Smooth muscle cell (in vitro differentiated cells): ENCODE measurements at regions not wholly inside any gene's neighbourhood (a gene's known extent, or its start where the extent isn't known, plus 50 kb on each side); places are given as distances from the start of the nearest gene placed in this dataset.

ENCODE experiments used
- DNase-seq: peaks from one replicate; lab custom pipeline; 2025; ENCODE audit not compliant: unreplicated experiment; lab: John Stamatoyannopoulos, UW
- H2AFZ ChIP-seq: fragments of 200-600 bp; sonication (generic); 2 replicates; pipeline ENCODE4 v1.6.0; 2016; ENCODE audit warnings: antibody characterized with exemption, low read depth, mild to moderate bottlenecking
- H3F3A ChIP-seq: fragments of 200-600 bp; sonication (generic); 2 replicates; pipeline ENCODE4 v1.6.0; 2017; ENCODE audit warnings: antibody characterized with exemption, low read depth
- H3K27ac ChIP-seq: fragments of 200-600 bp; sonication (generic); 2 replicates; pipeline ENCODE4 v1.5.1; 2016; ENCODE audit warnings: low read depth, mild to moderate bottlenecking
- H3K27me3 ChIP-seq: fragments of 200-600 bp; sonication (generic); 2 replicates; pipeline ENCODE4 v1.6.1; 2016; ENCODE audit warnings: low read depth, mild to moderate bottlenecking
- H3K36me3 ChIP-seq: fragments of 200-600 bp; sonication (generic); 2 replicates; pipeline ENCODE4 v1.5.1; 2016; ENCODE audit warnings: low read depth
- H3K4me1 ChIP-seq: fragments of 200-600 bp; sonication (generic); 2 replicates; pipeline ENCODE4 v1.5.1; 2016; ENCODE audit warnings: low read depth
- H3K4me2 ChIP-seq: fragments of 200-600 bp; sonication (generic); 2 replicates; pipeline ENCODE4 v1.6.0; 2016; ENCODE audit warnings: mild to moderate bottlenecking
- H3K4me3 ChIP-seq: fragments of 200-600 bp; sonication (generic); 2 replicates; pipeline ENCODE4 v1.5.1; 2016; ENCODE audit warnings: mild to moderate bottlenecking
- H3K79me2 ChIP-seq: fragments of 200-600 bp; sonication (generic); 2 replicates; pipeline ENCODE4 v1.6.0; 2016; ENCODE audit warnings: low read depth, mild to moderate bottlenecking
- H3K9ac ChIP-seq: fragments of 200-600 bp; sonication (generic); 2 replicates; pipeline ENCODE4 v1.6.0; 2016; ENCODE audit warnings: low read depth
- H3K9me3 ChIP-seq: fragments of 200-600 bp; sonication (generic); replicated peaks from 2 replicates; pipeline ENCODE4 v1.5.1; 2016; ENCODE audit warnings: low read depth
- H4K20me1 ChIP-seq: fragments of 200-600 bp; sonication (generic); 2 replicates; pipeline ENCODE4 v1.6.0; 2016; ENCODE audit warnings: low read depth
- CTCF ChIP-seq: fragments of 200-600 bp; sonication (generic); IDR thresholded peaks from 2 replicates; pipeline ENCODE4 v1.5.1; 2017; ENCODE audit warnings: borderline replicate concordance, mild to moderate bottlenecking, antibody characterized with exemption; ENCODE audit not compliant: insufficient read depth, poor library complexity, severe bottlenecking
- WGBS: methylation state at CpG from one replicate; pipeline ENCODE4 v1.1.7; 2016; ENCODE audit warnings: low lambda C conversion rate; 5-methylcytosine and 5-hydroxymethylcytosine counted together

GRCh38 chr4:140252742-140253555, 99.0 kb upstream of the MAML3 start:
- H3K79me2 ChIP-seq, result no peaks in the 10 kb centered on the region
- no peaks in the 10 kb centered on the region for H3K27me3 ChIP-seq
- 1% methylated on average over 45 of the region's 72 CpGs for WGBS
- DNase-seq, result peak; percentile 66
- no peaks in the 10 kb centered on the region for H3K9me3 ChIP-seq
- peak overlapping the region; percentile 84 for H2AFZ ChIP-seq
- peak; percentile 99 for TF ChIP-seq CTCF
- H3K4me2 ChIP-seq, result peak overlapping the region; percentile 89
- H4K20me1 ChIP-seq, result no peaks in the 10 kb centered on the region
- peak overlapping the region; percentile 58 for H3K4me3 ChIP-seq
- no peaks in the 10 kb centered on the region for H3K36me3 ChIP-seq
- H3K4me1 ChIP-seq, result peaks cover 27% of the 10 kb centered on the region
- H3F3A ChIP-seq, result peaks cover 16% of the 10 kb centered on the region
- H3K27ac ChIP-seq, result peak overlapping the region; percentile 93
- peak overlapping the region; percentile 90 for H3K9ac ChIP-seq

- Histone ChIP-seq H3K27ac (peak overlapping the region; percentile 93), H3K36me3 (no peaks in the 10 kb centered on the region)
These were observed 98.3 kb upstream of the MAML3 start for GRCh38 chr4:140252141-140252741.

GRCh38 chr4:140251571-140251970, 97.6 kb upstream of the MAML3 start:
- no peak overlapping the region for H3K9ac ChIP-seq
- WGBS, result 63% methylated on average over 5 of the region's 5 CpGs
- H2AFZ ChIP-seq, result no peak overlapping the region
- no peak overlapping the region for H3K4me2 ChIP-seq
- peaks cover 16% of the 10 kb centered on the region for H3F3A ChIP-seq
- no peak overlapping the region for H3K4me3 ChIP-seq
- no peak for TF ChIP-seq CTCF
- no peak for DNase-seq
- peak overlapping the region; percentile 93 for H3K27ac ChIP-seq
- no peaks in the 10 kb centered on the region for H3K36me3 ChIP-seq
- H3K4me1 ChIP-seq, result peaks cover 27% of the 10 kb centered on the region
- no peaks in the 10 kb centered on the region for H3K79me2 ChIP-seq
- no peaks in the 10 kb centered on the region for H3K9me3 ChIP-seq
- H4K20me1 ChIP-seq, result no peaks in the 10 kb centered on the region
- no peaks in the 10 kb centered on the region for H3K27me3 ChIP-seq

More at GRCh38 chr4:140252141-140252741, 98.3 kb upstream of the MAML3 start:
- WGBS, result 28% methylated on average over 19 of the region's 19 CpGs
- H3K4me2 ChIP-seq, result peak overlapping the region; percentile 89
- DNase-seq, result no peak
- H3K9ac ChIP-seq, result peak overlapping the region; percentile 90
- peaks cover 16% of the 10 kb centered on the region for H3F3A ChIP-seq
- no peak for TF ChIP-seq CTCF
- no peaks in the 10 kb centered on the region for H3K9me3 ChIP-seq
- H4K20me1 ChIP-seq, result no peaks in the 10 kb centered on the region
- no peaks in the 10 kb centered on the region for H3K79me2 ChIP-seq
- peak overlapping the region; percentile 84 for H2AFZ ChIP-seq
- H3K4me1 ChIP-seq, result peaks cover 27% of the 10 kb centered on the region
- H3K4me3 ChIP-seq, result peak overlapping the region; percentile 58
- no peaks in the 10 kb centered on the region for H3K27me3 ChIP-seq
